H1 (cell line): ENCODE measurements at regions not wholly inside any gene's neighbourhood (a gene's known extent, or its start where the extent isn't known, plus 50 kb on each side); places are given as distances from the start of the nearest gene placed in this dataset.

Experiments
- CTCF ChIA-PET: fragments of 300-600 bp; sonication (Branson Sonifier 250); formaldehyde crosslinking; loops from one replicate; lab custom pipeline; 2021; ENCODE audit not compliant: partially characterized antibody; lab: Charles Lee
- POLR2A ChIA-PET: fragments of 300-600 bp; sonication (Branson Sonifier 250); formaldehyde crosslinking; loops from one replicate; lab custom pipeline; 2021; ENCODE audit warnings: inconsistent platforms; ENCODE audit not compliant: partially characterized antibody; lab: Charles Lee
- DNase-seq, 2 experiments: peaks; one replicate each; pipeline versions ENCODE4 v3.0.0 to v3.0.0-alpha.2; 2010 to 2022; ENCODE audit warnings: low spot score in 2 of 2, low read depth in 1 of 2, mixed read lengths in 1 of 2
- FAIRE-seq: peaks from 2 replicates; lab custom pipeline; 2011; peaks lifted over from hg19 to GRCh38; lab: Jason Lieb, UNC
- H2AFZ ChIP-seq: 2 replicates; pipeline ENCODE4 v1.8.1; 2012; ENCODE audit warnings: low read length, inconsistent platforms
- H2AK5ac ChIP-seq: 2 replicates; pipeline ENCODE4 v1.6.1; 2013; ENCODE audit warnings: low read depth, low read length
- H2BK120ac ChIP-seq: replicated peaks from 2 replicates; pipeline ENCODE3; 2013; ENCODE audit warnings: low read depth, low read length, inconsistent platforms
- H2BK12ac ChIP-seq: 2 replicates; pipeline ENCODE4 v1.6.1; 2013; ENCODE audit warnings: low read depth, low read length
- H2BK15ac ChIP-seq: 2 replicates; pipeline ENCODE4 v1.6.1; 2013; ENCODE audit warnings: low read length
- H2BK20ac ChIP-seq: 2 replicates; pipeline ENCODE4 v1.6.1; 2013; ENCODE audit warnings: low read length
- H2BK5ac ChIP-seq: 2 replicates; pipeline ENCODE4 v1.6.1; 2013; ENCODE audit warnings: low read depth, low read length
- H3K14ac ChIP-seq: 2 replicates; pipeline ENCODE4 v1.6.1; 2013; ENCODE audit warnings: inconsistent platforms; ENCODE audit not compliant: insufficient read length
- H3K18ac ChIP-seq: 2 replicates; pipeline ENCODE4 v1.6.1; 2013; ENCODE audit warnings: low read length; ENCODE audit errors: extremely low read depth
- H3K23ac ChIP-seq: 2 replicates; pipeline ENCODE4 v1.6.1; 2013; ENCODE audit warnings: inconsistent platforms; ENCODE audit not compliant: insufficient read length
- H3K23me2 ChIP-seq: 2 replicates; pipeline ENCODE4 v1.6.1; 2013; ENCODE audit warnings: low read depth, low read length
- H3K27ac ChIP-seq: 2 replicates; pipeline ENCODE4 v1.6.1; 2011; ENCODE audit warnings: low read depth, low read length, inconsistent platforms
- H3K27me3 ChIP-seq, 4 experiments: replicated peaks in 1 of 4; 1 replicate in 1 of 4; 2 replicates in 3 of 4; pipeline versions ENCODE4 v1.6.1 to v1.8.1; 2011 to 2013; ENCODE audit warnings: low read length in 3 of 4, mild to moderate bottlenecking in 3 of 4, inconsistent platforms in 2 of 4, mixed read lengths in 2 of 4, moderate library complexity in 1 of 4; ENCODE audit not compliant: control insufficient read depth in 3 of 4, insufficient read depth in 3 of 4; ENCODE audit errors: extremely low read depth in 1 of 4
- H3K36me3 ChIP-seq, 4 experiments: 2 replicates each; pipeline versions ENCODE4 v1.6.1 to v1.8.1; 2011 to 2013; ENCODE audit warnings: mild to moderate bottlenecking in 4 of 4, low read length in 3 of 4, moderate library complexity in 2 of 4, control low read depth in 1 of 4, inconsistent platforms in 1 of 4; ENCODE audit not compliant: insufficient read depth in 4 of 4, control insufficient read depth in 2 of 4
- H3K4ac ChIP-seq: replicated peaks from 2 replicates; pipeline ENCODE3; 2013; ENCODE audit warnings: low read length, low read depth, mixed read lengths, inconsistent platforms; ENCODE audit not compliant: insufficient read length
- H3K4me1 ChIP-seq, 4 experiments: replicated peaks in 1 of 4; 1 replicate in 1 of 4; 2 replicates in 3 of 4; pipeline versions ENCODE4 v1.6.1 to v1.8.1; 2011 to 2013; ENCODE audit warnings: low read length in 3 of 4, inconsistent platforms in 2 of 4, mixed read lengths in 1 of 4; ENCODE audit not compliant: insufficient read depth in 4 of 4, control insufficient read depth in 3 of 4
- H3K4me2 ChIP-seq, 2 experiments: 2 replicates each; pipeline versions ENCODE4 v1.6.1 to v1.8.1; 2011 to 2013; ENCODE audit warnings: low read depth in 2 of 2, low read length in 2 of 2, control low read depth in 1 of 2, inconsistent platforms in 1 of 2, mild to moderate bottlenecking in 1 of 2; ENCODE audit not compliant: insufficient read depth in 1 of 2
- H3K4me3 ChIP-seq, 4 experiments: fragments of 200-600, 300-600 bp in 1 of 4; sonication (generic), shearing (Covaris generic), sonication (Bioruptor Twin) in 1 of 4; 2 replicates each; pipeline versions ENCODE4 v1.5.1 to v1.8.1; 2011 to 2016; ENCODE audit warnings: low read length in 4 of 4, low read depth in 3 of 4, control low read depth in 2 of 4, inconsistent platforms in 2 of 4, mild to moderate bottlenecking in 2 of 4, mixed read lengths in 1 of 4, moderate library complexity in 1 of 4; ENCODE audit not compliant: insufficient read depth in 2 of 4; ENCODE audit errors: extremely low read depth in 1 of 4
- H3K56ac ChIP-seq: replicated peaks from 2 replicates; pipeline ENCODE3; 2013; ENCODE audit warnings: low read depth, mild to moderate bottlenecking, mixed read lengths, low read length, inconsistent platforms; ENCODE audit not compliant: insufficient read length
- H3K79me1 ChIP-seq: 2 replicates; pipeline ENCODE4 v1.6.1; 2013; ENCODE audit warnings: low read depth, low read length, control low read depth
- H3K79me2 ChIP-seq, 2 experiments: 2 replicates each; pipeline versions ENCODE4 v1.6.1 to v1.8.1; 2012 to 2013; ENCODE audit warnings: low read length in 2 of 2, mild to moderate bottlenecking in 2 of 2, inconsistent platforms in 1 of 2; ENCODE audit not compliant: insufficient read depth in 2 of 2, control insufficient read depth in 1 of 2
- H3K9ac ChIP-seq, 4 experiments: replicated peaks in 1 of 4; 1 replicate in 1 of 4; 2 replicates in 3 of 4; pipeline versions ENCODE4 v1.6.1 to v1.8.1; 2011 to 2013; ENCODE audit warnings: low read depth in 3 of 4, low read length in 3 of 4, control low read depth in 2 of 4, mild to moderate bottlenecking in 2 of 4, moderate library complexity in 2 of 4, inconsistent platforms in 1 of 4; ENCODE audit errors: extremely low read depth in 1 of 4
- H3K9me3 ChIP-seq, 2 experiments: 2 replicates each; pipeline versions ENCODE4 v1.6.1 to v1.8.1; 2012 to 2013; ENCODE audit warnings: mild to moderate bottlenecking in 2 of 2, moderate library complexity in 2 of 2, control low read depth in 1 of 2, inconsistent platforms in 1 of 2, low read depth in 1 of 2, low read length in 1 of 2, mixed read lengths in 1 of 2; ENCODE audit not compliant: insufficient read depth in 2 of 2
- H4K20me1 ChIP-seq, 2 experiments: replicated peaks in 1 of 2; 2 replicates each; pipeline versions ENCODE3 to v1.8.1; 2011 to 2013; ENCODE audit warnings: inconsistent platforms in 2 of 2, low read length in 2 of 2, mild to moderate bottlenecking in 1 of 2; ENCODE audit not compliant: insufficient read depth in 2 of 2, control insufficient read depth in 1 of 2
- H4K5ac ChIP-seq: 2 replicates; pipeline ENCODE4 v1.6.1; 2013; ENCODE audit warnings: low read length, low read depth, mixed read lengths, inconsistent platforms; ENCODE audit not compliant: insufficient read length
- H4K8ac ChIP-seq: 2 replicates; pipeline ENCODE4 v1.8.0; 2013; ENCODE audit warnings: mild to moderate bottlenecking, moderate library complexity, low read length, inconsistent platforms; ENCODE audit not compliant: insufficient read depth; ENCODE audit errors: extremely low read depth
- H4K91ac ChIP-seq: replicated peaks from 2 replicates; pipeline ENCODE3; 2013; ENCODE audit warnings: low read length, mixed read lengths, inconsistent platforms; ENCODE audit not compliant: insufficient read length
- EP300 ChIP-seq, 2 experiments: IDR thresholded peaks; 1 replicate in 1 of 2; 2 replicates in 1 of 2; pipeline ENCODE4 v1.6.1; 2011 to 2012; ENCODE audit warnings: low read depth in 2 of 2, low read length in 2 of 2, mild to moderate bottlenecking in 2 of 2, borderline replicate concordance in 1 of 2, inconsistent platforms in 1 of 2, moderate library complexity in 1 of 2
- FOSL1 ChIP-seq: IDR thresholded peaks from 2 replicates; pipeline ENCODE4 v1.6.1; 2011; ENCODE audit warnings: mild to moderate bottlenecking, low read depth, low read length, moderate library complexity; ENCODE audit not compliant: insufficient read depth
- JUND ChIP-seq: IDR thresholded peaks from 2 replicates; pipeline ENCODE4 v1.6.1; 2011; ENCODE audit warnings: mild to moderate bottlenecking, improper control_type of control experiment, low read length
- NRF1 ChIP-seq: IDR thresholded peaks from 2 replicates; pipeline ENCODE4 v1.6.1; 2011; ENCODE audit warnings: mild to moderate bottlenecking, low read depth, low read length, improper control_type of control experiment
- POLR2AphosphoS5 ChIP-seq: IDR thresholded peaks from 2 replicates; pipeline ENCODE4 v1.6.1; 2011; ENCODE audit warnings: low read depth, low read length
- POU5F1 ChIP-seq: IDR thresholded peaks from 2 replicates; pipeline ENCODE4 v1.6.1; 2011; ENCODE audit warnings: low read depth, mild to moderate bottlenecking, low read length, moderate library complexity
- SIRT6 ChIP-seq: IDR thresholded peaks from one replicate; pipeline ENCODE4 v1.7.1; 2012; ENCODE audit warnings: low read length, inconsistent platforms
- SP2 ChIP-seq: IDR thresholded peaks from 2 replicates; pipeline ENCODE4 v1.6.1; 2012; ENCODE audit warnings: mild to moderate bottlenecking, low read length, inconsistent platforms
- TAF1 ChIP-seq: IDR thresholded peaks from 2 replicates; pipeline ENCODE4 v1.6.1; 2011; ENCODE audit warnings: mild to moderate bottlenecking, low read depth, low read length
- TBP ChIP-seq: IDR thresholded peaks from 2 replicates; pipeline ENCODE4 v1.6.1; 2011; ENCODE audit warnings: low read depth, low read length, improper control_type of control experiment
- TEAD4 ChIP-seq: IDR thresholded peaks from 2 replicates; pipeline ENCODE4 v1.6.1; 2012; ENCODE audit warnings: low read depth, low read length, inconsistent platforms, mixed read lengths
- YY1 ChIP-seq: IDR thresholded peaks from 2 replicates; pipeline ENCODE4 v1.6.1; 2011; ENCODE audit warnings: low read depth, mild to moderate bottlenecking, low read length
- WGBS, 2 experiments: shearing (Covaris generic) in 1 of 2; methylation state at CpG; one replicate each; pipeline versions ENCODE4 v1.1.6 to v1.1.7; 2013 to 2015; ENCODE audit warnings: low lambda C conversion rate in 2 of 2, mixed read lengths in 2 of 2, inconsistent platforms in 1 of 2, low coverage in 1 of 2, missing lambda C conversion rate in 1 of 2; ENCODE audit not compliant: insufficient replicate concordance in 2 of 2, insufficient coverage in 1 of 2, insufficient read length in 1 of 2; ENCODE audit errors: extremely low coverage in 1 of 2, missing lambda C conversion rate in 1 of 2; 5-methylcytosine and 5-hydroxymethylcytosine counted together
- TF ChIP-seq, protein P1 (sequence below): IDR thresholded peaks from 2 replicates; pipeline ENCODE4 v1.6.1; 2012; ENCODE audit warnings: low read length, inconsistent platforms
- TF ChIP-seq, protein P2 (sequence below): IDR thresholded peaks from 2 replicates; pipeline ENCODE4 v1.6.1; 2012; ENCODE audit warnings: inconsistent platforms

GRCh38 chr18:47682876-47683275 lies 247.6 kb downstream of the SMAD2 start:
- DNase-seq (no peak), FAIRE-seq (no peak)
- POLR2A ChIA-PET: interaction anchor here (0.9 kb wide), 1 partner anchor 11 kb away, joined by 3 read pairs; no protein-coding TSS in a partner anchor
- Histone ChIP-seq H2BK120ac (no peak overlapping the region), H2AFZ (no peak overlapping the region), H3K4me1 (no peaks in the 10 kb centered on the region), H4K8ac (no peak overlapping the region), H3K27ac (no peak overlapping the region), H2AK5ac (no peak overlapping the region), H3K27me3 (no peaks in the 10 kb centered on the region), H3K56ac (no peak overlapping the region), H3K23me2 (no peaks in the 10 kb centered on the region; the same call in 1 of the 2 replicates), H3K4me3 (no peak overlapping the region), H3K23ac (no peak overlapping the region), H3K18ac (no peak overlapping the region), H3K79me2 (no peaks in the 10 kb centered on the region), H3K4ac (no peak overlapping the region), H3K4me2 (no peak overlapping the region), H4K5ac (no peak overlapping the region), H3K9ac (no peak overlapping the region), H3K36me3 (no peaks in the 10 kb centered on the region), H3K9me3 (no peaks in the 10 kb centered on the region), H3K79me1 (no peaks in the 10 kb centered on the region), H3K14ac (no peak overlapping the region), H4K91ac (no peak overlapping the region), H4K20me1 (no peaks in the 10 kb centered on the region), H2BK12ac (no peak overlapping the region), H2BK20ac (no peak overlapping the region), H2BK15ac (no peak overlapping the region), H2BK5ac (no peak overlapping the region)
- WGBS, 2 experiments: 93% methylated on average over 3 of the region's 3 CpGs; no CpG with 5 or more reads in 1 of the 2 experiments
- CTCF ChIA-PET: interaction anchor here (1.1 to 1.7 kb wide), 6 partner anchors 13 to 285 kb away, joined by 3 to 4 read pairs (median 3); no protein-coding TSS in a partner anchor
- TF ChIP-seq EP300 (IDR thresholded peaks at IDR 0.05; ENCODE audit: borderline replicate concordance in 1 of 2, low read depth in 2 of 2, low read length in 2 of 2) (no peak), POU5F1 (no peak), TAF1 (no peak), SIRT6 (no peak), JUND (no peak), NRF1 (no peak), POLR2AphosphoS5 (no peak), YY1 (no peak), FOSL1 (no peak), TBP (no peak), TEAD4 (no peak), SP2 (no peak)
- TF ChIP-seq, protein P1, sequence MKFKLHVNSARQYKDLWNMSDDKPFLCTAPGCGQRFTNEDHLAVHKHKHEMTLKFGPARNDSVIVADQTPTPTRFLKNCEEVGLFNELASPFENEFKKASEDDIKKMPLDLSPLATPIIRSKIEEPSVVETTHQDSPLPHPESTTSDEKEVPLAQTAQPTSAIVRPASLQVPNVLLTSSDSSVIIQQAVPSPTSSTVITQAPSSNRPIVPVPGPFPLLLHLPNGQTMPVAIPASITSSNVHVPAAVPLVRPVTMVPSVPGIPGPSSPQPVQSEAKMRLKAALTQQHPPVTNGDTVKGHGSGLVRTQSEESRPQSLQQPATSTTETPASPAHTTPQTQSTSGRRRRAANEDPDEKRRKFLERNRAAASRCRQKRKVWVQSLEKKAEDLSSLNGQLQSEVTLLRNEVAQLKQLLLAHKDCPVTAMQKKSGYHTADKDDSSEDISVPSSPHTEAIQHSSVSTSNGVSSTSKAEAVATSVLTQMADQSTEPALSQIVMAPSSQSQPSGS: no peak
- TF ChIP-seq, protein P2, sequence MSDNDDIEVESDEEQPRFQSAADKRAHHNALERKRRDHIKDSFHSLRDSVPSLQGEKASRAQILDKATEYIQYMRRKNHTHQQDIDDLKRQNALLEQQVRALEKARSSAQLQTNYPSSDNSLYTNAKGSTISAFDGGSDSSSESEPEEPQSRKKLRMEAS: no peak
